ENCODE measurements at regions not wholly inside any gene's neighbourhood (a gene's known extent, or its start where the extent isn't known, plus 50 kb on each side); places are given as distances from the start of the nearest gene placed in this dataset.
"Not testable (repeated sequence)": the region's sequence is repeated elsewhere in the genome, so short reads cannot be mapped to it uniquely, and the experiment has no call there.

- DNase-seq, result not testable (repeated sequence)
Measured at GRCh38 chr1:223952801-223953200, 107.1 kb upstream of the TP53BP2 start.

- DNase-seq, result not testable (repeated sequence)
Measured at GRCh38 chr1:223951551-223951950, 105.8 kb upstream of the TP53BP2 start.

- not testable (repeated sequence) for DNase-seq
Measured at GRCh38 chr1:223949944-223950343, 104.2 kb upstream of the TP53BP2 start.

DNA sequence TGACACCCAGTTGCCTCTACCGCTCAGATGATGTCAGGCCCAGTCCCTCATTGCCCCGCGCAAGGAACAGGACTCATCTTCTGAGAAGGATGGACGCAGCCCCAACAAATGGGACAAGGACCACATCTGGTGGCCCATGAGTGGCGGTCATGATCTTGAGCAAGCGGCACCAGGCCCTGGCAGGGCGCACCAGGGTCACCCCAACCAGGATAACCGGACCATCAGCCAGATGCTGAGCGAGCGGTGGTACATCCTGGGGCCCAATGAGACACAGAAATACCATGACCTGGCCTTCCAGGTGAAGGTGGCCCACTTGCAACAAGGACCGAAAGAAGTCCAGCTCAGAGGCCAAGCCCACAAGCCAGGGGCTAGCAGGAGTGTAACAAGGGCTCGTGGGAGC lies 102.3 kb upstream of the TP53BP2 start:
- not testable (repeated sequence) for DNase-seq

DNA sequence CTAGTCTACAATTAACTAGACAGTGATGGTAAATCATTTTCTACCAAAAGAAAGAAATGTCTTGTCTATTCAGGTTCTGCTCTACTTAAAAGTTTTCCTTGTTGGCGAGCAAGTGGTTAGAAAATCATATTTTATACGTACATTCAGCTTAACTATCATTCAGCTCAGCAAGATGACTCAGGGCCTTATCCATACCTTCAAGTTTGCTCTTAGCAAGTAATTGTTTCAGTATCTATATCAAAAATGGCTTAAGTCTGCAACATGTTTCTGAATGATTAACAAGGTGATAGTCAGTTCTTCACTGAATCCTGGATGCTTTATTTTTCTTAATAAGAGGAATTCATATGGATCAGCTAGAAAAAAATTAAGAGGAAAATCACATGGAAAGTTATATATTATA lies 90.8 kb upstream of the TP53BP2 start:
- not testable (repeated sequence) for DNase-seq

GRCh38 chr1:223931476-223931875 lies 85.7 kb upstream of the TP53BP2 start:
- not testable (repeated sequence) for DNase-seq

GRCh38 chr1:223920805-223921204 lies 75.1 kb upstream of the TP53BP2 start:
- not testable (repeated sequence) for DNase-seq

GRCh38 chr1:223915476-223915875 lies 69.7 kb upstream of the TP53BP2 start:
- DNase-seq, result not testable (repeated sequence)

GRCh38 chr1:223913715-223914114 lies 68.0 kb upstream of the TP53BP2 start:
- DNase-seq, result not testable (repeated sequence)

DNA sequence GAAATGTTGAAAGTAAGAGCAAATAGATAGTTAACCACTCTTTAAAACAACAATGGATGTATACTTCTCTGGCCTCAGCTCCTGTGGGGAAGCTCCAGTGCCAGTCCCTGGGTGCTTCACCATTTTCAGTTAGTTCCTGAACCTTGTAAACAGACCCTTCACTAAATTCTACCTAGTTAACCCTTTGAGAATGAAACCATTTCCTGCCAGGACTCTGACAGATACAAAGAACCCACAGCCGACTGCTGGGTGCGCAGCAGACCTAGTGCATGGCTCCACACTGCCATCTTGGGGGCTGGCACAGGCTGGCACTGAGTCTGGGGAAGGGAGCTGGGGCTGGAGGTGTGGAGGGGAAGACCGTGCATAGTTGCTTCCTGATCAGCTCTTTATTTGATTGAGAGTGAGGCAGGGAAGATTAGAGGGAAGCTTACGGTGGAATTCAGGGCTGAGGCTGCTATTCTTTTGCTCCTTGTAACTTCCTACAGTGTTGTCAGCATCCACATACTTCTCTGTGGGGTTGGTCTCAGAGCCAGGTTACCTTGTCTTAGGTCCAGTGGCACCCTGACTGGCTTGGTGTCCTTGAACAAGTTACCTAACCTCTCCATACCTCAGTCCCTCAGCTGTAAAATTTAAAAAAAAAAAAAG lies 62.3 kb upstream of the TP53BP2 start:
- not testable (repeated sequence) for DNase-seq

- not testable (repeated sequence) for DNase-seq
Measured at GRCh38 chr1:223903221-223903620, 57.5 kb upstream of the TP53BP2 start.

GRCh38 chr1:223899775-223900174 lies 54.0 kb upstream of the TP53BP2 start:
- DNase-seq, result not testable (repeated sequence)

DNA sequence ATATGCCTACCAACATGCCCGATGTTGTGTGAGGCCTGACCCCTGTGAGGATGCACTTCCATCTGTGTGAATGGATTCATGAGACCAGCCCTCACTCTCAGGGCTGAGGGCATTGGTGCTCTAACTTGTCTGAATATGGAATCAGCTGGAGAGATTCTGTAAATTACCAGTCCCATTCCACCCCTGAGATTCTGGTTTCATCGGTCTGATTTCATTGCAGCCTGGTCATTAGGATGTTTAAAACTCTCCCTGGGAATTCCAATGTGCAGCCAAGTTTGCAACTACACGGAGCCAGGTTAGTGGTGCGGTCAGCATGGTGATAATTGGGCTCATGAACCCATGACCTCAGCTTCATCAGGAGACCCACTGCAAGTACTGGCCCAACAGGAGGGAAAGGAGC lies 51.4 kb upstream of the TP53BP2 start:
- DNase-seq, result not testable (repeated sequence)

- not testable (repeated sequence) for DNase-seq
Measured at GRCh38 chr1:223895950-223896349, 50.2 kb upstream of the TP53BP2 start.

All from T1000 (cell line).